Loucy (cell line): ENCODE measurements at regions not wholly inside any gene's neighbourhood (a gene's known extent, or its start where the extent isn't known, plus 50 kb on each side); places are given as distances from the start of the nearest gene placed in this dataset.

Experiments
- H2AFZ ChIP-seq: fragments of 200-600 bp; sonication (generic); 2 replicates; pipeline ENCODE4 v1.6.0; 2016; ENCODE audit warnings: antibody characterized with exemption, mild to moderate bottlenecking, low read length, moderate library complexity
- H3F3A ChIP-seq: fragments of 200-600 bp; 2 replicates; pipeline ENCODE4 v1.6.0; 2016; ENCODE audit warnings: antibody characterized with exemption, low read depth, mild to moderate bottlenecking
- H3K27me3 ChIP-seq: fragments of 200-600 bp; sonication (generic); 2 replicates; pipeline ENCODE4 v1.6.1; 2014; ENCODE audit warnings: low read length, mild to moderate bottlenecking; ENCODE audit not compliant: insufficient read depth, poor library complexity, severe bottlenecking
- H3K36me3 ChIP-seq: fragments of 200-600 bp; sonication (generic); 2 replicates; pipeline ENCODE4 v1.6.1; 2016; ENCODE audit warnings: low read length; ENCODE audit not compliant: insufficient read depth
- H3K4me1 ChIP-seq: fragments of 200-600 bp; sonication (generic); 2 replicates; pipeline ENCODE4 v1.5.1; 2014; ENCODE audit warnings: low read length, mild to moderate bottlenecking; ENCODE audit not compliant: insufficient read depth, poor library complexity, severe bottlenecking
- H3K4me2 ChIP-seq: fragments of 200-600 bp; sonication (generic); 2 replicates; pipeline ENCODE4 v1.6.0; 2014; ENCODE audit warnings: antibody characterized with exemption, low read length, low read depth, mild to moderate bottlenecking; ENCODE audit not compliant: poor library complexity, severe bottlenecking
- H3K4me3 ChIP-seq: fragments of 200-600 bp; sonication (generic); 2 replicates; pipeline ENCODE4 v1.5.1; 2014; ENCODE audit warnings: low read length, mild to moderate bottlenecking, mixed read lengths; ENCODE audit not compliant: poor library complexity, severe bottlenecking
- H3K79me2 ChIP-seq: fragments of 200-600 bp; sonication (generic); 2 replicates; pipeline ENCODE4 v1.6.1; 2014; ENCODE audit warnings: low read length; ENCODE audit not compliant: insufficient read depth
- H3K9ac ChIP-seq: fragments of 200-600 bp; sonication (generic); 2 replicates; pipeline ENCODE4 v1.6.0; 2014; ENCODE audit warnings: mild to moderate bottlenecking, low read depth, low read length, moderate library complexity; ENCODE audit not compliant: poor library complexity, severe bottlenecking
- H3K9me2 ChIP-seq: fragments of 200-600 bp; sonication (generic); replicated peaks from 2 replicates; pipeline ENCODE4 v1.6.1; 2016; ENCODE audit warnings: low read depth, low read length, mixed read lengths
- H3K9me3 ChIP-seq: fragments of 200-600 bp; sonication (generic); 2 replicates; pipeline ENCODE4 v1.6.1; 2014; ENCODE audit warnings: mild to moderate bottlenecking, antibody characterized with exemption, low read length, low read depth; ENCODE audit not compliant: insufficient read depth
- H4K20me1 ChIP-seq: fragments of 200-600 bp; sonication (generic); 2 replicates; pipeline ENCODE4 v1.6.0; 2014; ENCODE audit warnings: antibody characterized with exemption, low read length, mild to moderate bottlenecking; ENCODE audit not compliant: insufficient read depth, poor library complexity, severe bottlenecking
- EZH2phosphoT487 ChIP-seq: fragments of 200-600 bp; IDR thresholded peaks from 2 replicates; pipeline ENCODE4 v1.6.1; 2018; ENCODE audit warnings: antibody characterized with exemption, mild to moderate bottlenecking, moderate library complexity, borderline replicate concordance
- TF ChIP-seq, protein P1 (sequence below): fragments of 200-600 bp; sonication (generic); conservative IDR thresholded peaks from 2 replicates; pipeline ENCODE4 v1.5.1; 2014; ENCODE audit warnings: mild to moderate bottlenecking, antibody characterized with exemption, low read length

- TF ChIP-seq, protein P1, sequence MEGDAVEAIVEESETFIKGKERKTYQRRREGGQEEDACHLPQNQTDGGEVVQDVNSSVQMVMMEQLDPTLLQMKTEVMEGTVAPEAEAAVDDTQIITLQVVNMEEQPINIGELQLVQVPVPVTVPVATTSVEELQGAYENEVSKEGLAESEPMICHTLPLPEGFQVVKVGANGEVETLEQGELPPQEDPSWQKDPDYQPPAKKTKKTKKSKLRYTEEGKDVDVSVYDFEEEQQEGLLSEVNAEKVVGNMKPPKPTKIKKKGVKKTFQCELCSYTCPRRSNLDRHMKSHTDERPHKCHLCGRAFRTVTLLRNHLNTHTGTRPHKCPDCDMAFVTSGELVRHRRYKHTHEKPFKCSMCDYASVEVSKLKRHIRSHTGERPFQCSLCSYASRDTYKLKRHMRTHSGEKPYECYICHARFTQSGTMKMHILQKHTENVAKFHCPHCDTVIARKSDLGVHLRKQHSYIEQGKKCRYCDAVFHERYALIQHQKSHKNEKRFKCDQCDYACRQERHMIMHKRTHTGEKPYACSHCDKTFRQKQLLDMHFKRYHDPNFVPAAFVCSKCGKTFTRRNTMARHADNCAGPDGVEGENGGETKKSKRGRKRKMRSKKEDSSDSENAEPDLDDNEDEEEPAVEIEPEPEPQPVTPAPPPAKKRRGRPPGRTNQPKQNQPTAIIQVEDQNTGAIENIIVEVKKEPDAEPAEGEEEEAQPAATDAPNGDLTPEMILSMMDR, result no peak
- no peak for TF ChIP-seq EZH2phosphoT487
- H3K9ac ChIP-seq, result no peak overlapping the region
Measured at GRCh38 chr14:51787352-51787751, 73.1 kb upstream of the GNG2 start.

DNA sequence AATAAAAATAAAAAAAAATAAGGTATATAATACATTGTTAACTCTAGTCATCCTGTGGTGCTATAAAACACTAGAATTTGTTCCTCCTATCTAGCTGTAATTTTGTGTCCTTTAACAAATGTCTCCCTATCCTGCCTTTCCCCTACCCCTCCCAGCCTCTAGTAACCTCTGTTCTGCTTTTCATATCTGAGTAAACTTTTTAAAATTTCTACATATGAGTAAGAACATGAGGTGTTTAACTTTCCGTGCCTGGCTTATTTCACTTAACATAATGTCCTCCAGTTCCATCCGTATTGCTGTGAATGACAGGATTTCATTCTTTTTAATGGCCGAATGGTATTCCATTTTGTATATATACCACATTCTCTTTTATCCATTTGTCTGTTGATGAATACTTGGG is 71.3 kb upstream of the GNG2 start:
- H3K4me1 ChIP-seq, result no peaks in the 10 kb centered on the region
- H2AFZ ChIP-seq, result no peak overlapping the region
- H4K20me1 ChIP-seq, result no peaks in the 10 kb centered on the region
- no peak overlapping the region for H3K9ac ChIP-seq
- H3K9me3 ChIP-seq, result no peaks in the 10 kb centered on the region
- H3K9me2 ChIP-seq, result no peaks in the 10 kb centered on the region
- no peaks in the 10 kb centered on the region for H3F3A ChIP-seq
- no peaks in the 10 kb centered on the region for H3K27me3 ChIP-seq
- H3K4me3 ChIP-seq, result no peak overlapping the region
- H3K4me2 ChIP-seq, result no peak overlapping the region
- TF ChIP-seq, protein P1, result no peak
- no peak for TF ChIP-seq EZH2phosphoT487
- no peaks in the 10 kb centered on the region for H3K79me2 ChIP-seq
- H3K36me3 ChIP-seq, result no peaks in the 10 kb centered on the region

More at GRCh38 chr14:51787352-51787751, 73.1 kb upstream of the GNG2 start:
- Histone ChIP-seq H3K4me3 (no peak overlapping the region), H3F3A (no peaks in the 10 kb centered on the region), H3K4me2 (no peak overlapping the region), H3K27me3 (no peaks in the 10 kb centered on the region), H2AFZ (no peak overlapping the region), H3K4me1 (no peaks in the 10 kb centered on the region), H3K9me2 (no peaks in the 10 kb centered on the region), H3K79me2 (no peaks in the 10 kb centered on the region), H3K9me3 (no peaks in the 10 kb centered on the region), H3K36me3 (no peaks in the 10 kb centered on the region), H4K20me1 (no peaks in the 10 kb centered on the region)

- H4K20me1 ChIP-seq, result no peaks in the 10 kb centered on the region
- H3F3A ChIP-seq, result no peaks in the 10 kb centered on the region
- H3K9ac ChIP-seq, result no peak overlapping the region
- TF ChIP-seq, protein P1, result no peak
- no peak for TF ChIP-seq EZH2phosphoT487
- no peak overlapping the region for H2AFZ ChIP-seq
- no peaks in the 10 kb centered on the region for H3K9me3 ChIP-seq
- no peaks in the 10 kb centered on the region for H3K9me2 ChIP-seq
- H3K4me1 ChIP-seq, result no peaks in the 10 kb centered on the region
- H3K4me2 ChIP-seq, result no peak overlapping the region
- no peaks in the 10 kb centered on the region for H3K79me2 ChIP-seq
- H3K36me3 ChIP-seq, result no peaks in the 10 kb centered on the region
- no peaks in the 10 kb centered on the region for H3K27me3 ChIP-seq
- no peak overlapping the region for H3K4me3 ChIP-seq
Measured at GRCh38 chr14:51789596-51789995, 70.8 kb upstream of the GNG2 start.
